ENCODE measurements at regions not wholly inside any gene's neighbourhood (a gene's known extent, or its start where the extent isn't known, plus 50 kb on each side); places are given as distances from the start of the nearest gene placed in this dataset.

- TF ChIP-seq, protein P1, sequence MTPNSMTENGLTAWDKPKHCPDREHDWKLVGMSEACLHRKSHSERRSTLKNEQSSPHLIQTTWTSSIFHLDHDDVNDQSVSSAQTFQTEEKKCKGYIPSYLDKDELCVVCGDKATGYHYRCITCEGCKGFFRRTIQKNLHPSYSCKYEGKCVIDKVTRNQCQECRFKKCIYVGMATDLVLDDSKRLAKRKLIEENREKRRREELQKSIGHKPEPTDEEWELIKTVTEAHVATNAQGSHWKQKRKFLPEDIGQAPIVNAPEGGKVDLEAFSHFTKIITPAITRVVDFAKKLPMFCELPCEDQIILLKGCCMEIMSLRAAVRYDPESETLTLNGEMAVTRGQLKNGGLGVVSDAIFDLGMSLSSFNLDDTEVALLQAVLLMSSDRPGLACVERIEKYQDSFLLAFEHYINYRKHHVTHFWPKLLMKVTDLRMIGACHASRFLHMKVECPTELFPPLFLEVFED (CRISPR knock-in tag; conservative IDR thresholded peaks at IDR 0.05), result no peak
- no peak for TF ChIP-seq ZBED1 (IDR thresholded peaks at IDR 0.05)
These were observed 188.9 kb downstream of the TTLL2 start (continued) for GRCh38 chr6:167513778-167514177.

DNA sequence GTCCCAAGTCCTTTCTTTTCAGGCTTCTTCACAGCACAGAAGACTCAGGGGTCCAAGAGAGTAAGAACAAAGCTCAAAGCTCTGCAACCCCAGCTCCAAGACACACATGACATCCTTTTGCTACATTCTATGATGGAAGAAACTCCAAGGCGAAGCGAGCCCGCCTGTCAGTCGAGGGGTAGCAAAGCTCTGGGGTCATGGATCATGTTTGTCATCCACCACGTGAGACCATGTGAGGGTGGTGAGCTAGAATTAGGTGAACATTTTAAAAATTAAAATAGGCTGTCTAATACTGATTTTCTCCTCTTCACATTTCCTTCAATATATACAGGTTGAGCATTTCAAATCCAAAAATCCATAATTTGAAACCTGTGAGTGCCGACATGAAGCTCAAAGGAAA lies 189.6 kb downstream of the TTLL2 start:
- H3K36me3 ChIP-seq (ENCODE audit: control insufficient read depth, insufficient read depth, low read length), result no peaks in the 10 kb centered on the region
- ATAC-seq (no peak), FAIRE-seq (no peak), DNase-seq (ENCODE audit: extremely low read depth in 1 of 4, low spot score in 3 of 4) (no peak)
- under 1% methylated on average over 6 of the region's 6 CpGs for WGBS (ENCODE audit: insufficient coverage, low coverage, missing lambda C conversion rate)
- H2AFZ ChIP-seq (ENCODE audit: low read depth, low read length), result no peak overlapping the region
- no TSS peak for BruUV-seq (replicated peaks)
- H3K4me3 ChIP-seq, result no peak overlapping the region
- CTCF ChIA-PET (ENCODE audit: low intra/inter-chr PET ratio), result no interaction called here
- POLR2A ChIA-PET, result interaction anchor here (0.9 to 1.4 kb wide), 2 partner anchors 15 to 516 kb away, joined by 3 read pairs; no protein-coding TSS in a partner anchor
- peaks cover 6 to 37% of the 10 kb centered on the region in 2 experiments for H3K27me3 ChIP-seq (ENCODE audit: control insufficient read depth in 2 of 2, insufficient read depth in 2 of 2, low read length in 2 of 2)
- no peak overlapping the region for H3K9ac ChIP-seq (ENCODE audit: insufficient read depth in 1 of 2, low read depth in 2 of 2, low read length in 2 of 2)
- no peak overlapping the region for H3K27ac ChIP-seq (ENCODE audit: extremely low read depth, low read depth, low read length)
- 0 out of 2 replicates have a peak, but pooled peaks cover 3% of the 10 kb centered on the region for H4K20me1 ChIP-seq (replicated peaks; ENCODE audit: control insufficient read depth, insufficient read depth, low read length)
- no peaks in the 10 kb centered on the region for H3K9me3 ChIP-seq (replicated peaks; ENCODE audit: control insufficient read depth, insufficient read depth, low read depth, low read length)
- H3K79me2 ChIP-seq (ENCODE audit: control insufficient read depth, insufficient read depth, low read length), result no peaks in the 10 kb centered on the region
- no peaks in the 10 kb centered on the region for H3K4me1 ChIP-seq (replicated peaks in 1 of 2; ENCODE audit: control insufficient read depth in 2 of 2, insufficient read depth in 2 of 2, low read length in 2 of 2)
- in situ Hi-C loops (cut with MboI), result no loop called here
- no peaks in the 10 kb centered on the region for H3K9me1 ChIP-seq (ENCODE audit: control insufficient read depth, insufficient read depth, low read length)
- intact Hi-C loops (cut with micrococcal nuclease), result no loop called here
- H3K4me2 ChIP-seq (ENCODE audit: insufficient read depth, low read length), result no peak overlapping the region
- TF ChIP-seq CHCHD3 (CRISPR knock-in tag; IDR thresholded peaks at IDR 0.05) (no peak), ZNF41 (CRISPR knock-in tag; conservative IDR thresholded peaks at IDR 0.05) (no peak), HEY1 (CRISPR knock-in tag; IDR thresholded peaks at IDR 0.05; ENCODE audit: borderline replicate concordance) (no peak), FOXK2 (conservative IDR thresholded peaks at IDR 0.05 in 1 of 2, IDR thresholded peaks at IDR 0.05 in 1 of 2; ENCODE audit: low read depth in 2 of 2) (no peak), CC2D1A (IDR thresholded peaks at IDR 0.05) (no peak), JUND (IDR thresholded peaks at IDR 0.05; ENCODE audit: borderline replicate concordance, low read depth, low read length) (no peak), JUND (tag; IDR thresholded peaks at IDR 0.05; ENCODE audit: borderline replicate concordance, low read depth, low read length) (no peak), BRD4 (IDR thresholded peaks at IDR 0.05) (no peak), SMARCB1 (IDR thresholded peaks at IDR 0.05; ENCODE audit: insufficient read length, low read depth) (no peak), MIER1 (IDR thresholded peaks at IDR 0.05; ENCODE audit: low read depth) (no peak), FOXA1 (IDR thresholded peaks at IDR 0.05; ENCODE audit: borderline replicate concordance) (no peak), PRMT5 (CRISPR knock-in tag; IDR thresholded peaks at IDR 0.05) (no peak), HSF4 (CRISPR knock-in tag; IDR thresholded peaks at IDR 0.05; ENCODE audit: borderline replicate concordance) (no peak), NCOA2 (IDR thresholded peaks at IDR 0.05; ENCODE audit: partially characterized antibody in 2 of 2) (no peak), ZEB2 (IDR thresholded peaks at IDR 0.05) (no peak), HMBOX1 (IDR thresholded peaks at IDR 0.05) (no peak), SREBF1 (IDR thresholded peaks at IDR 0.05; ENCODE audit: borderline replicate concordance, low read depth, low read length) (no peak)
- TF ChIP-seq, protein P2, sequence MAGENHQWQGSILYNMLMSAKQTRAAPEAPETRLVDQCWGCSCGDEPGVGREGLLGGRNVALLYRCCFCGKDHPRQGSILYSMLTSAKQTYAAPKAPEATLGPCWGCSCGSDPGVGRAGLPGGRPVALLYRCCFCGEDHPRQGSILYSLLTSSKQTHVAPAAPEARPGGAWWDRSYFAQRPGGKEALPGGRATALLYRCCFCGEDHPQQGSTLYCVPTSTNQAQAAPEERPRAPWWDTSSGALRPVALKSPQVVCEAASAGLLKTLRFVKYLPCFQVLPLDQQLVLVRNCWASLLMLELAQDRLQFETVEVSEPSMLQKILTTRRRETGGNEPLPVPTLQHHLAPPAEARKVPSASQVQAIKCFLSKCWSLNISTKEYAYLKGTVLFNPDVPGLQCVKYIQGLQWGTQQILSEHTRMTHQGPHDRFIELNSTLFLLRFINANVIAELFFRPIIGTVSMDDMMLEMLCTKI (IDR thresholded peaks at IDR 0.05; ENCODE audit: partially characterized antibody), result no peak
